K562 (cell line): ENCODE measurements at regions not wholly inside any gene's neighbourhood (a gene's known extent, or its start where the extent isn't known, plus 50 kb on each side); places are given as distances from the start of the nearest gene placed in this dataset.

Experiments
- ATAC-seq: fragments of 200-7000 bp; cut with Tn5 transposase; 3 replicates; pipeline ENCODE4 v1.9.1; 2020; ENCODE audit warnings: moderate library complexity
- BruUV-seq: library from RNA; stranded (reverse); fragments of 400-500 nt; replicated peaks from 2 replicates; lab custom pipeline; 2021; lab: Mats Ljungman, UMichigan
- CTCF ChIA-PET: fragments of 300-600 bp; formaldehyde crosslinking; extraction: SDS; loops from one replicate; lab custom pipeline; 2021; ENCODE audit warnings: low intra/inter-chr PET ratio; lab: Yijun Ruan, JAX
- POLR2A ChIA-PET: fragments of 300-600, 350-650 bp; sonication (Branson Sonifier 250); formaldehyde crosslinking; extraction: SDS; loops from one replicate; lab custom pipeline; 2021; ENCODE audit warnings: antibody characterized with exemption, inconsistent platforms; lab: Yijun Ruan, JAX
- DNase-seq, 4 experiments: peaks; one replicate each; pipeline versions ENCODE4 v3.0.0 to v3.0.0-alpha.2; 2011 to 2018; ENCODE audit warnings: low spot score in 3 of 4, mixed read lengths in 3 of 4; ENCODE audit errors: extremely low read depth in 1 of 4
- FAIRE-seq: peaks from 2 replicates; lab custom pipeline; 2011; peaks lifted over from hg19 to GRCh38; lab: Jason Lieb, UNC
- H2AFZ ChIP-seq: 2 replicates; pipeline ENCODE4 v1.6.0; 2011; ENCODE audit warnings: low read depth, low read length, control low read depth, inconsistent platforms
- H3K27ac ChIP-seq: fragments of 200-600 bp; 3 replicates; pipeline ENCODE4 v1.8.0; 2011; ENCODE audit warnings: low read depth, mild to moderate bottlenecking, control low read depth, inconsistent platforms, low read length, moderate library complexity, mixed read lengths; ENCODE audit errors: extremely low read depth
- H3K27me3 ChIP-seq, 2 experiments: fragments of 300-600 bp in 1 of 2; 2 replicates in 1 of 2; 3 replicates in 1 of 2; pipeline versions ENCODE4 v1.6.0 to v1.8.0; 2011; ENCODE audit warnings: inconsistent platforms in 2 of 2, low read length in 2 of 2, mild to moderate bottlenecking in 1 of 2, mixed read lengths in 1 of 2, moderate library complexity in 1 of 2; ENCODE audit not compliant: control insufficient read depth in 2 of 2, insufficient read depth in 2 of 2
- H3K36me3 ChIP-seq: fragments of 300-600 bp; 3 replicates; pipeline ENCODE4 v1.8.0; 2011; ENCODE audit warnings: mild to moderate bottlenecking, low read length, inconsistent platforms; ENCODE audit not compliant: control insufficient read depth, insufficient read depth
- H3K4me1 ChIP-seq, 2 experiments: fragments of 200-600 bp in 1 of 2; replicated peaks in 1 of 2; 2 replicates in 1 of 2; 3 replicates in 1 of 2; pipeline versions ENCODE4 v1.5.1 to v1.8.0; 2011; ENCODE audit warnings: inconsistent platforms in 2 of 2, low read length in 2 of 2, mild to moderate bottlenecking in 1 of 2, mixed read lengths in 1 of 2, moderate library complexity in 1 of 2; ENCODE audit not compliant: control insufficient read depth in 2 of 2, insufficient read depth in 2 of 2
- H3K4me2 ChIP-seq: 2 replicates; pipeline ENCODE4 v1.6.1; 2011; ENCODE audit warnings: low read length, control low read depth, inconsistent platforms, mixed read lengths; ENCODE audit not compliant: insufficient read depth
- H3K4me3 ChIP-seq: fragments of 200-600 bp; sonication (generic), shearing (Covaris generic); 2 replicates; pipeline ENCODE4 v1.5.1; 2016; ENCODE audit warnings: control low read depth, inconsistent platforms
- H3K79me2 ChIP-seq: fragments of 200-600 bp; 3 replicates; pipeline ENCODE4 v1.8.0; 2011; ENCODE audit warnings: low read length, inconsistent platforms; ENCODE audit not compliant: control insufficient read depth, insufficient read depth
- H3K9ac ChIP-seq, 2 experiments: 2 replicates each; pipeline versions ENCODE4 v1.6.0 to v1.6.1; 2011; ENCODE audit warnings: low read depth in 2 of 2, low read length in 2 of 2, control low read depth in 1 of 2, inconsistent platforms in 1 of 2, mild to moderate bottlenecking in 1 of 2, mixed read lengths in 1 of 2; ENCODE audit not compliant: insufficient read depth in 1 of 2
- H3K9me1 ChIP-seq: one replicate; pipeline ENCODE4 v1.6.0; 2011; ENCODE audit warnings: inconsistent platforms, mild to moderate bottlenecking, low read length, moderate library complexity; ENCODE audit not compliant: control insufficient read depth, insufficient read depth
- H3K9me3 ChIP-seq: replicated peaks from 2 replicates; pipeline ENCODE4 v1.5.1; 2011; ENCODE audit warnings: low read depth, low read length, inconsistent platforms; ENCODE audit not compliant: control insufficient read depth, insufficient read depth
- H4K20me1 ChIP-seq: replicated peaks from 2 replicates; pipeline ENCODE4 v1.6.1; 2011; ENCODE audit warnings: low read length, inconsistent platforms, mixed read lengths; ENCODE audit not compliant: control insufficient read depth, insufficient read depth
- CEBPG ChIP-seq, 3 experiments: fragments of 200-800 bp in 1 of 3; sonication (Bioruptor generic) in 1 of 3; sonication (generic) in 1 of 3; formaldehyde crosslinking in 1 of 3; IDR thresholded peaks in 2 of 3; conservative IDR thresholded peaks in 1 of 3; 2 replicates each; pipeline versions ENCODE4 v1.6.1 to v1.8.0; 2016 to 2022; ENCODE audit warnings: missing compliant biosample characterization in 2 of 3, missing genetic modification characterization in 2 of 3, mild to moderate bottlenecking in 1 of 3, missing genetic modification reagents in 1 of 3
- MECOM ChIP-seq: fragments of 250-450 bp; sonication (Bioruptor Pico); IDR thresholded peaks from 2 replicates; pipeline ENCODE4 v1.8.0; 2022; ENCODE audit warnings: inconsistent platforms
- NR2F6 ChIP-seq: fragments of 450-650 bp; formaldehyde crosslinking; IDR thresholded peaks from 2 replicates; pipeline ENCODE4 v1.4.0; 2020; ENCODE audit warnings: mild to moderate bottlenecking
- SUPT5H ChIP-seq: fragments of 450-650 bp; IDR thresholded peaks from 2 replicates; pipeline ENCODE4 v1.6.1; 2016
- TSC22D4 ChIP-seq: fragments of 450-650 bp; IDR thresholded peaks from 2 replicates; pipeline ENCODE4 v1.6.1; 2016; ENCODE audit warnings: missing genetic modification characterization, missing biosample characterization, control low read depth
- ZBTB1 ChIP-seq: sonication (generic); formaldehyde crosslinking; IDR thresholded peaks from 2 replicates; pipeline ENCODE4 v1.8.1; 2023; ENCODE audit warnings: missing genetic modification reagents, low read depth, mild to moderate bottlenecking, borderline replicate concordance
- ZNF134 ChIP-seq: fragments of 250-450 bp; sonication (Bioruptor Pico); conservative IDR thresholded peaks from 2 replicates; pipeline ENCODE4 v1.4.0; 2020
- ZNF354B ChIP-seq: fragments of 250-450 bp; sonication (Bioruptor Pico); IDR thresholded peaks from 2 replicates; pipeline ENCODE4 v1.4.0; 2020
- WGBS: fragments of 100-300 bp; shearing (Covaris generic); methylation state at CpG from one replicate; pipeline ENCODE4 v1.1.6; 2016; ENCODE audit warnings: low coverage, mixed read lengths; ENCODE audit not compliant: insufficient coverage; ENCODE audit errors: missing lambda C conversion rate; 5-methylcytosine and 5-hydroxymethylcytosine counted together
- in situ Hi-C: fragments of 300-500 bp; cut with MboI; formaldehyde crosslinking; loops from 4 replicates; pipeline ENCODE4 v1.15.0; 2018; ENCODE audit warnings: inconsistent platforms, mixed read lengths
- intact Hi-C: fragments of 100-400 bp; cut with micrococcal nuclease; formaldehyde crosslinking; loops from 2 replicates; pipeline ENCODE4 v1.14.2; 2022
- TF ChIP-seq, protein P1 (sequence below): fragments of 450-650 bp; IDR thresholded peaks from 2 replicates; pipeline ENCODE4 v1.6.1; 2016; ENCODE audit warnings: mild to moderate bottlenecking, moderate library complexity

DNA sequence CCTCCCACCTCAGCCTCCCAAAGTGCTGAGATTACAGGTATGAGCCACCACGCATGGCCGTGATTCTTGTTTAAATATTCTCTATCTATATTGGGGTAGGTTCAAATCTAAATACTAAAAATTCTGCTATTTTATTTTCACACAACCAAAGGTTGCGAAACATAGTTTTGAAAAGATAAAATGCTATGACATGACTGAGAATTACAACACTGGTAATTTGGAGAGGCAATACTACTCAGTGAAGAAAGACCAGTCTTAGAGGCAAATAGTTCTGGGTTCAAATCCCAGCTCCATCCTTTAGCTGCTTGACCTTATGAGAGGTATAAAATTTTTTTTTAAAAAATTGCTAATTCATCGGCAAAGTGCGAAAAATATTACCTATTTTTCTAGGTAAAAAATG lies 137.0 kb upstream of the PREP start (continued):
- TF ChIP-seq MECOM (CRISPR knock-in tag) (no peak), ZNF354B (CRISPR knock-in tag) (no peak), CEBPG (CRISPR knock-in tag; IDR thresholded peaks at IDR 0.05) (no peak), CEBPG (tag; conservative IDR thresholded peaks at IDR 0.05 in 1 of 2, IDR thresholded peaks at IDR 0.05 in 1 of 2) (peak; percentile 33 to 52; a peak in 2 of 4 replicates), ZNF134 (CRISPR knock-in tag) (no peak)

DNA sequence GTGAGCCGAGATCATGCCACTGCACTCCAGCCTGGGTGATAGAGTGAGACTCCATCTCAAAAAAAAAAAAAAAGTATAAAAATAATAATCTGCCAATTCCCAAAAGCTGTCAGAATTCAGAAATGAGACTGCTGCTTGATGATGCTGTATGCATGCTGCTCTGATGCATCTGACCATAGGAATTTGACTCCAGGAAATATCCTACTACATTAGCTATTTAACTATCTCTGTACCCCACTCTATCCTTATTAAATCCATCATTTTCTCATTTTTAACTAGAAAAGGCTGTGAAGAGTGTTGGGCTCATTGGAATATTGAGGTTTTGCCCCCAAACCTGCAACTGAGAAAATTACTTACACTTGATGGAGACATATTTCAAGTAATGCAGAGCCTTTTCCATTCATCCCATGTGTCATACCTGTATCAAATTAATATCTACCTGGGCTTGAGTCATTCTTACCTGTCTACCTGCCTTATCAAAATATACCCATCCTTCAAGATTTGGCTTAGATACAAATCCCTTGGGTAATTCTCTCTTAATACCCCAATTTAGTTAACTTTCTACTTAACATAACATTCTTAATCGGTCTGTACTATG lies 135.2 kb upstream of the PREP start:
- Histone ChIP-seq H3K9me3 (no peaks in the 10 kb centered on the region), H3K4me3 (no peak overlapping the region), H3K9ac (no peak overlapping the region), H3K4me1 (no peaks in the 10 kb centered on the region), H4K20me1 (no peaks in the 10 kb centered on the region), H3K9me1 (no peaks in the 10 kb centered on the region), H3K79me2 (no peaks in the 10 kb centered on the region), H3K27me3 (peaks cover 4 to 5% of the 10 kb centered on the region in 2 experiments; a peak in 2 of 5 replicates), H2AFZ (no peak overlapping the region), H3K4me2 (no peak overlapping the region), H3K27ac (no peak overlapping the region), H3K36me3 (no peaks in the 10 kb centered on the region)
- ChIA-PET POLR2A (no interaction called here), CTCF (no interaction called here)
- FAIRE-seq = no peak
- intact Hi-C loops (no loop called here), in situ Hi-C loops (no loop called here)
- DNase-seq = no peak
- no peak for ATAC-seq
- 5% methylated on average over 2 of the region's 2 CpGs for WGBS
- no TSS peak for BruUV-seq
- no peak for TF ChIP-seq TSC22D4 (tag)
- TF ChIP-seq ZBTB1 = no peak
- no peak for TF ChIP-seq NR2F6 (CRISPR knock-in tag)
- TF ChIP-seq SUPT5H = no peak
- TF ChIP-seq, protein P1, sequence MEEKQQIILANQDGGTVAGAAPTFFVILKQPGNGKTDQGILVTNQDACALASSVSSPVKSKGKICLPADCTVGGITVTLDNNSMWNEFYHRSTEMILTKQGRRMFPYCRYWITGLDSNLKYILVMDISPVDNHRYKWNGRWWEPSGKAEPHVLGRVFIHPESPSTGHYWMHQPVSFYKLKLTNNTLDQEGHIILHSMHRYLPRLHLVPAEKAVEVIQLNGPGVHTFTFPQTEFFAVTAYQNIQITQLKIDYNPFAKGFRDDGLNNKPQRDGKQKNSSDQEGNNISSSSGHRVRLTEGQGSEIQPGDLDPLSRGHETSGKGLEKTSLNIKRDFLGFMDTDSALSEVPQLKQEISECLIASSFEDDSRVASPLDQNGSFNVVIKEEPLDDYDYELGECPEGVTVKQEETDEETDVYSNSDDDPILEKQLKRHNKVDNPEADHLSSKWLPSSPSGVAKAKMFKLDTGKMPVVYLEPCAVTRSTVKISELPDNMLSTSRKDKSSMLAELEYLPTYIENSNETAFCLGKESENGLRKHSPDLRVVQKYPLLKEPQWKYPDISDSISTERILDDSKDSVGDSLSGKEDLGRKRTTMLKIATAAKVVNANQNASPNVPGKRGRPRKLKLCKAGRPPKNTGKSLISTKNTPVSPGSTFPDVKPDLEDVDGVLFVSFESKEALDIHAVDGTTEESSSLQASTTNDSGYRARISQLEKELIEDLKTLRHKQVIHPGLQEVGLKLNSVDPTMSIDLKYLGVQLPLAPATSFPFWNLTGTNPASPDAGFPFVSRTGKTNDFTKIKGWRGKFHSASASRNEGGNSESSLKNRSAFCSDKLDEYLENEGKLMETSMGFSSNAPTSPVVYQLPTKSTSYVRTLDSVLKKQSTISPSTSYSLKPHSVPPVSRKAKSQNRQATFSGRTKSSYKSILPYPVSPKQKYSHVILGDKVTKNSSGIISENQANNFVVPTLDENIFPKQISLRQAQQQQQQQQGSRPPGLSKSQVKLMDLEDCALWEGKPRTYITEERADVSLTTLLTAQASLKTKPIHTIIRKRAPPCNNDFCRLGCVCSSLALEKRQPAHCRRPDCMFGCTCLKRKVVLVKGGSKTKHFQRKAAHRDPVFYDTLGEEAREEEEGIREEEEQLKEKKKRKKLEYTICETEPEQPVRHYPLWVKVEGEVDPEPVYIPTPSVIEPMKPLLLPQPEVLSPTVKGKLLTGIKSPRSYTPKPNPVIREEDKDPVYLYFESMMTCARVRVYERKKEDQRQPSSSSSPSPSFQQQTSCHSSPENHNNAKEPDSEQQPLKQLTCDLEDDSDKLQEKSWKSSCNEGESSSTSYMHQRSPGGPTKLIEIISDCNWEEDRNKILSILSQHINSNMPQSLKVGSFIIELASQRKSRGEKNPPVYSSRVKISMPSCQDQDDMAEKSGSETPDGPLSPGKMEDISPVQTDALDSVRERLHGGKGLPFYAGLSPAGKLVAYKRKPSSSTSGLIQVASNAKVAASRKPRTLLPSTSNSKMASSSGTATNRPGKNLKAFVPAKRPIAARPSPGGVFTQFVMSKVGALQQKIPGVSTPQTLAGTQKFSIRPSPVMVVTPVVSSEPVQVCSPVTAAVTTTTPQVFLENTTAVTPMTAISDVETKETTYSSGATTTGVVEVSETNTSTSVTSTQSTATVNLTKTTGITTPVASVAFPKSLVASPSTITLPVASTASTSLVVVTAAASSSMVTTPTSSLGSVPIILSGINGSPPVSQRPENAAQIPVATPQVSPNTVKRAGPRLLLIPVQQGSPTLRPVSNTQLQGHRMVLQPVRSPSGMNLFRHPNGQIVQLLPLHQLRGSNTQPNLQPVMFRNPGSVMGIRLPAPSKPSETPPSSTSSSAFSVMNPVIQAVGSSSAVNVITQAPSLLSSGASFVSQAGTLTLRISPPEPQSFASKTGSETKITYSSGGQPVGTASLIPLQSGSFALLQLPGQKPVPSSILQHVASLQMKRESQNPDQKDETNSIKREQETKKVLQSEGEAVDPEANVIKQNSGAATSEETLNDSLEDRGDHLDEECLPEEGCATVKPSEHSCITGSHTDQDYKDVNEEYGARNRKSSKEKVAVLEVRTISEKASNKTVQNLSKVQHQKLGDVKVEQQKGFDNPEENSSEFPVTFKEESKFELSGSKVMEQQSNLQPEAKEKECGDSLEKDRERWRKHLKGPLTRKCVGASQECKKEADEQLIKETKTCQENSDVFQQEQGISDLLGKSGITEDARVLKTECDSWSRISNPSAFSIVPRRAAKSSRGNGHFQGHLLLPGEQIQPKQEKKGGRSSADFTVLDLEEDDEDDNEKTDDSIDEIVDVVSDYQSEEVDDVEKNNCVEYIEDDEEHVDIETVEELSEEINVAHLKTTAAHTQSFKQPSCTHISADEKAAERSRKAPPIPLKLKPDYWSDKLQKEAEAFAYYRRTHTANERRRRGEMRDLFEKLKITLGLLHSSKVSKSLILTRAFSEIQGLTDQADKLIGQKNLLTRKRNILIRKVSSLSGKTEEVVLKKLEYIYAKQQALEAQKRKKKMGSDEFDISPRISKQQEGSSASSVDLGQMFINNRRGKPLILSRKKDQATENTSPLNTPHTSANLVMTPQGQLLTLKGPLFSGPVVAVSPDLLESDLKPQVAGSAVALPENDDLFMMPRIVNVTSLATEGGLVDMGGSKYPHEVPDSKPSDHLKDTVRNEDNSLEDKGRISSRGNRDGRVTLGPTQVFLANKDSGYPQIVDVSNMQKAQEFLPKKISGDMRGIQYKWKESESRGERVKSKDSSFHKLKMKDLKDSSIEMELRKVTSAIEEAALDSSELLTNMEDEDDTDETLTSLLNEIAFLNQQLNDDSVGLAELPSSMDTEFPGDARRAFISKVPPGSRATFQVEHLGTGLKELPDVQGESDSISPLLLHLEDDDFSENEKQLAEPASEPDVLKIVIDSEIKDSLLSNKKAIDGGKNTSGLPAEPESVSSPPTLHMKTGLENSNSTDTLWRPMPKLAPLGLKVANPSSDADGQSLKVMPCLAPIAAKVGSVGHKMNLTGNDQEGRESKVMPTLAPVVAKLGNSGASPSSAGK = no peak
